ENCODE measurements at regions not wholly inside any gene's neighbourhood (a gene's known extent, or its start where the extent isn't known, plus 50 kb on each side); places are given as distances from the start of the nearest gene placed in this dataset.
"Not testable (repeated sequence)": the region's sequence is repeated elsewhere in the genome, so short reads cannot be mapped to it uniquely, and the experiment has no call there.

DNA sequence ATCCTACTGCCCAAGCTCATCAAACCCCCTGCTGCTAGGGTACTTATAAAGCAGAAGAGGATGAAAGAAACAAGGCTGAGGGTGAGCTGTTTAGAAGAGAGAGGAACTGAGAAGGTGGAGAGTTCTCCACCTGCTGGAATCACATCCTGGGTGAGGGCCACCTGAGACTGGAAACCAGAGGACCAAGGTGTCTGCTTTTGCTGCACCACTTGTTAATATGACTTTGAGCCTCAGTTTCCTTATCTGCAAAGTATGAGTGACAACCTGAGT, 203.2 kb upstream of the SSTR1 start:
- ATAC-seq = no peak
- no peaks in the 10 kb centered on the region for H3K4me1 ChIP-seq
- intact Hi-C loops (cut with DNase I) = no loop called here

GRCh38 chr14:38011156-38011555, 196.5 kb upstream of the SSTR1 start:
- H3K36me3 ChIP-seq; intact Hi-C loops (cut with DNase I): not testable (repeated sequence)

More for the DNA sequence above, 203.2 kb upstream of the SSTR1 start:
- no peak overlapping the region for H3K4me3 ChIP-seq
- no peak overlapping the region for H3K27ac ChIP-seq
- TF ChIP-seq, protein P1, sequence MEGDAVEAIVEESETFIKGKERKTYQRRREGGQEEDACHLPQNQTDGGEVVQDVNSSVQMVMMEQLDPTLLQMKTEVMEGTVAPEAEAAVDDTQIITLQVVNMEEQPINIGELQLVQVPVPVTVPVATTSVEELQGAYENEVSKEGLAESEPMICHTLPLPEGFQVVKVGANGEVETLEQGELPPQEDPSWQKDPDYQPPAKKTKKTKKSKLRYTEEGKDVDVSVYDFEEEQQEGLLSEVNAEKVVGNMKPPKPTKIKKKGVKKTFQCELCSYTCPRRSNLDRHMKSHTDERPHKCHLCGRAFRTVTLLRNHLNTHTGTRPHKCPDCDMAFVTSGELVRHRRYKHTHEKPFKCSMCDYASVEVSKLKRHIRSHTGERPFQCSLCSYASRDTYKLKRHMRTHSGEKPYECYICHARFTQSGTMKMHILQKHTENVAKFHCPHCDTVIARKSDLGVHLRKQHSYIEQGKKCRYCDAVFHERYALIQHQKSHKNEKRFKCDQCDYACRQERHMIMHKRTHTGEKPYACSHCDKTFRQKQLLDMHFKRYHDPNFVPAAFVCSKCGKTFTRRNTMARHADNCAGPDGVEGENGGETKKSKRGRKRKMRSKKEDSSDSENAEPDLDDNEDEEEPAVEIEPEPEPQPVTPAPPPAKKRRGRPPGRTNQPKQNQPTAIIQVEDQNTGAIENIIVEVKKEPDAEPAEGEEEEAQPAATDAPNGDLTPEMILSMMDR (IDR thresholded peaks at IDR 0.05) = no peak
- no peaks in the 10 kb centered on the region for H3K27me3 ChIP-seq
- no peaks in the 10 kb centered on the region for H3K9me3 ChIP-seq
- H3K36me3 ChIP-seq = no peaks in the 10 kb centered on the region
- DNase-seq = no peak

DNA sequence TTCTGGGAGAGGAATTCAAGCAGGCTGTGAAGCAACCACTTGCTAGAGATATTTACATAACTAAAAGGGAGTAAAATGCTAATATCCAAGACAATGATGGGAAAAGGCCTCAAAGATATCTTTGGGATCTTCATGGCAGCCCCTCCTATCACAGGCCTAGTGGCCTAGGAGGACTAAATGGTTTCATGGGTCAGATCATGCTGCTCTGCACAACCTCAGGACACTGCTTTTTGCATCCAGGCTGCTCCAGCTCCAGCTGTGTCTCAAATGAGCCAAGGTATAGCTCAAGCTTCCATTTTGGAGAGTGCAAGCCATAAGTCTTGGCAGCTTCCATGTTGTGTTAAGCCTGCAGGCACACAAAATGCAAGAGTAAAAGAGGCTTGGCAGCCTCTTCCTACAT, 195.6 kb upstream of the SSTR1 start:
- no peaks in the 10 kb centered on the region for H3K36me3 ChIP-seq
- ATAC-seq (no peak), DNase-seq (no peak)
- TF ChIP-seq, protein P1 (IDR thresholded peaks at IDR 0.05) = no peak
- no peak overlapping the region for H3K27ac ChIP-seq
- peaks cover 15% of the 10 kb centered on the region for H3K9me3 ChIP-seq
- no peaks in the 10 kb centered on the region for H3K4me1 ChIP-seq
- no peaks in the 10 kb centered on the region for H3K27me3 ChIP-seq
- intact Hi-C loops (cut with DNase I) = no loop called here
- H3K4me3 ChIP-seq = no peak overlapping the region

More at GRCh38 chr14:38011156-38011555, 196.5 kb upstream of the SSTR1 start:
- H3K27ac ChIP-seq, ATAC-seq, H3K4me3 ChIP-seq, H3K4me1 ChIP-seq, DNase-seq, H3K27me3 ChIP-seq: not testable (repeated sequence)
- peaks cover 15% of the 10 kb centered on the region for H3K9me3 ChIP-seq

DNA sequence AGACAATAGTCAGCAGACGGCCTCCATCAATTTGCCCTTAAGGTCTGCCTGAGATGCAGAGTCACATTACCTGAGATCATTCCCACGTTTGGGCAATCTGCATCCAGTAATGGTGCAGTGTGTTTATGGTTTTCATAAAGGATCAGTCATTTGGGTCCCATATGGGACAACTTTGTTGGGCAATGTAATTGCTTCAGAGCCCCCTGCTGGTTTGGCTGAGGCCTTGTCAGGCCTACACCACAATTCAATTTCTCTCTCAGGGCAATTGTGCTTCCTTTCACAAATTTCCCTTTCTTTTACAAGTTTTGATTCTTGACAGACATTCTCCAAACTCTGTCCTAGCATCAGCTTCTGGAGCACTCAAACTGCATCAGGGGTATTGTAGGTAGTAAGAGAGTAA, 191.2 kb upstream of the SSTR1 start:
- TF ChIP-seq, protein P1 (IDR thresholded peaks at IDR 0.05) = no peak
- ATAC-seq = no peak

DNA sequence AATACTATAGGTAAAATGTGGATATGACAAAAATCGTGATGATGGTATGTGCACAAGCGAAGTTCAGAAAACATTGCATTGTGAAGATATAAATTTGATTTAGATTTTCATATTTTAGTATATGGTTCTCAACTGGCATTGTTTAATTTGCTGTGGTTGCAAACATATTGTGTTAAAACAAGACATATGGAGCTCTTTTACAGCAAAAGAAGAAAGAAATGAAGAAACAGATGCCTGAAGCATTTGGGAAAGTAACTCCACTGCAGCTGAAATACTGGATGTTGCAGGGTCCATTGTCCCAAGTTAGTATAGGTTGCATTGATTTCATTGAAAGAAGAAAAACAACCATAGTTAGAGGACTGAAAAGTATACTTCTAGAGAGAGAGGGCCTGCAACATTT, 185.8 kb upstream of the SSTR1 start:
- intact Hi-C loops (cut with DNase I) = no loop called here
- H3K27ac ChIP-seq = no peak overlapping the region
- DNase-seq (no peak), ATAC-seq (no peak)
- H3K36me3 ChIP-seq = no peaks in the 10 kb centered on the region
- peaks cover 15% of the 10 kb centered on the region for H3K9me3 ChIP-seq
- no peaks in the 10 kb centered on the region for H3K27me3 ChIP-seq
- H3K4me1 ChIP-seq = no peaks in the 10 kb centered on the region
- TF ChIP-seq, protein P1 (IDR thresholded peaks at IDR 0.05) = no peak
- no peak overlapping the region for H3K4me3 ChIP-seq

More for the DNA sequence above, 191.2 kb upstream of the SSTR1 start:
- Histone ChIP-seq H3K27me3 (no peaks in the 10 kb centered on the region), H3K36me3 (no peaks in the 10 kb centered on the region), H3K27ac (no peak overlapping the region), H3K4me1 (no peaks in the 10 kb centered on the region), H3K4me3 (no peak overlapping the region), H3K9me3 (peaks cover 15% of the 10 kb centered on the region)
- no peak for DNase-seq
- intact Hi-C loops (cut with DNase I) = no loop called here

DNA sequence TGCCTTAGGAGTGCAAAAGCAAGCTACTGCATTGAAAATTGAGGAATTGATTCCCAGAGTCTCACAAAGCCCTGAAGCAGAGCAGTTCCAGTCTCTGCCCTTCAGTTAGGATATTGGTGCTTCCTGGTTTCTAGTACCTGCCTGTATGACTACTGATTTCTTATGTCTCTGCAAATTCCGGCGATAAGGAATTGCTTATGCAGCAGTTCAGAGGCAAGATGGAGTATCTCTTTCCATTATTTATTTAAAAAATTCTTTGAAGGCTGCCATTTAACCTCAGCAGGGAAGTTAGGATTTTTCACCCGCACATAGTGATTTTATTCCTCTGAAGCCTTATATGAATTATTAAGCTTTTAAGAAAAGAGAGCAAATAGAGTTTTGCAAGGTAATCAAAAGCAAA, 184.9 kb upstream of the SSTR1 start:
- Histone ChIP-seq H3K36me3 (no peaks in the 10 kb centered on the region), H3K4me3 (no peak overlapping the region), H3K9me3 (peaks cover 15% of the 10 kb centered on the region), H3K27ac (no peak overlapping the region), H3K27me3 (no peaks in the 10 kb centered on the region), H3K4me1 (no peaks in the 10 kb centered on the region)
- no peak for ATAC-seq
- TF ChIP-seq, protein P1 (IDR thresholded peaks at IDR 0.05) = no peak
- intact Hi-C loops (cut with DNase I) = no loop called here
- no peak for DNase-seq

Measured in upper lobe of right lung (tissue), 1 donor.